ENCODE measurements at regions not wholly inside any gene's neighbourhood (a gene's known extent, or its start where the extent isn't known, plus 50 kb on each side); places are given as distances from the start of the nearest gene placed in this dataset.

DNA sequence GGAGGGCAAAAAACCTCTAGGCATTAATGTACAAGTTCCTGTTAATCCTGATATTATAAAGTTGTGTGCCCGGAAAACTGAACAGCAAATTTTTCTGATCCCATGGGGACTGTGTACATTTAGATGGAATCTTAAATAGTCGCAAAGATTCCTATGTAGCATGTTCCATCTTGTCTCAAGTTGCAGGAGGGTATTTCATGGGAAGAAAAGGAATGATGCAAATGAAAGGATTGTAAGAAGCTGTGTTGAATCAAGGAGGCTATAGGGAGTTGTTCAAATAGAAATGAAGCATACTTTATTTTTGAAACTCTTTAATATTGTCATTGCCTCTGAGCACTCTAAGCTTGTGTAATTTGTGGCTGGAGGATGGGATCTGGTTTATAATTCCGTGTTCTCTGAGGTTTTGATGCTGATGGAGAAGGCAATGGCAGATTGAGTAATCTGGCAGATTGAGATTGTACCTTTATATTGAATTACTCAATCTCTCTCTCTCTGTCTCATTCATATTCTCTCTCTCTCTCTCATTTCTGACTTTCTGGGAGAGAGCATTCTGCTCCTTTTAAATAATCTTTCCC lies 288.5 kb downstream of the OSTF1 start:
- H4K20me1 ChIP-seq (ENCODE audit: insufficient read depth): no peaks in the 10 kb centered on the region
- DNase-seq (ENCODE audit: low read depth, low spot score) (no peak), ATAC-seq (no peak)
- no peak overlapping the region for H3K9ac ChIP-seq (ENCODE audit: low read length)
- H2AFZ ChIP-seq (ENCODE audit: low read depth, low read length, poor library complexity, severe bottlenecking): no peak overlapping the region
- ChIA-PET CTCF (no interaction called here), POLR2A (no interaction called here), RAD21 (ENCODE audit: low non-redundant PET in 1 of 2, low total read pairs in 2 of 2, uncharacterized antibody in 2 of 2, unreplicated experiment in 2 of 2) (no interaction called here)
- TF ChIP-seq ZFX (IDR thresholded peaks at IDR 0.05) (no peak), CEBPB (IDR thresholded peaks at IDR 0.05; ENCODE audit: low read depth) (no peak), EZH2 (IDR thresholded peaks at IDR 0.05) (no peak), ELF1 (IDR thresholded peaks at IDR 0.05; ENCODE audit: borderline replicate concordance, low read depth) (no peak), SP1 (IDR thresholded peaks at IDR 0.05; ENCODE audit: low read depth) (no peak), EGR1 (IDR thresholded peaks at IDR 0.05; ENCODE audit: low read depth) (no peak), YY1 (IDR thresholded peaks at IDR 0.05; ENCODE audit: extremely low read depth, insufficient replicate concordance, low read depth, low read length) (no peak), ZNF274 (IDR thresholded peaks at IDR 0.05; ENCODE audit: low read depth, low read length) (no peak), TCF7L2 (IDR thresholded peaks at IDR 0.05; ENCODE audit: borderline replicate concordance, extremely low read depth, insufficient read depth, insufficient read length) (no peak), POLR2AphosphoS5 (IDR thresholded peaks at IDR 0.05; ENCODE audit: low read depth, low read length) (no peak), EZH2phosphoT487 (IDR thresholded peaks at IDR 0.05; ENCODE audit: borderline replicate concordance) (no peak), CBX3 (IDR thresholded peaks at IDR 0.05; ENCODE audit: low read depth) (no peak), FOSL1 (IDR thresholded peaks at IDR 0.05; ENCODE audit: low read depth) (no peak), SIN3A (IDR thresholded peaks at IDR 0.05; ENCODE audit: low read depth) (no peak), POLR2A (IDR thresholded peaks at IDR 0.05; ENCODE audit: borderline replicate concordance, extremely low read depth, insufficient read depth, insufficient read length) (no peak)
- TF ChIP-seq, protein P1, sequence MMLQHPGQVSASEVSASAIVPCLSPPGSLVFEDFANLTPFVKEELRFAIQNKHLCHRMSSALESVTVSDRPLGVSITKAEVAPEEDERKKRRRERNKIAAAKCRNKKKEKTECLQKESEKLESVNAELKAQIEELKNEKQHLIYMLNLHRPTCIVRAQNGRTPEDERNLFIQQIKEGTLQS (IDR thresholded peaks at IDR 0.05): no peak
- TF ChIP-seq, protein P2, sequence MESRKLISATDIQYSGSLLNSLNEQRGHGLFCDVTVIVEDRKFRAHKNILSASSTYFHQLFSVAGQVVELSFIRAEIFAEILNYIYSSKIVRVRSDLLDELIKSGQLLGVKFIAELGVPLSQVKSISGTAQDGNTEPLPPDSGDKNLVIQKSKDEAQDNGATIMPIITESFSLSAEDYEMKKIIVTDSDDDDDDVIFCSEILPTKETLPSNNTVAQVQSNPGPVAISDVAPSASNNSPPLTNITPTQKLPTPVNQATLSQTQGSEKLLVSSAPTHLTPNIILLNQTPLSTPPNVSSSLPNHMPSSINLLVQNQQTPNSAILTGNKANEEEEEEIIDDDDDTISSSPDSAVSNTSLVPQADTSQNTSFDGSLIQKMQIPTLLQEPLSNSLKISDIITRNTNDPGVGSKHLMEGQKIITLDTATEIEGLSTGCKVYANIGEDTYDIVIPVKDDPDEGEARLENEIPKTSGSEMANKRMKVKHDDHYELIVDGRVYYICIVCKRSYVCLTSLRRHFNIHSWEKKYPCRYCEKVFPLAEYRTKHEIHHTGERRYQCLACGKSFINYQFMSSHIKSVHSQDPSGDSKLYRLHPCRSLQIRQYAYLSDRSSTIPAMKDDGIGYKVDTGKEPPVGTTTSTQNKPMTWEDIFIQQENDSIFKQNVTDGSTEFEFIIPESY (IDR thresholded peaks at IDR 0.05; ENCODE audit: extremely low read depth, insufficient replicate concordance, low read length): no peak
- TF ChIP-seq, protein P3, sequence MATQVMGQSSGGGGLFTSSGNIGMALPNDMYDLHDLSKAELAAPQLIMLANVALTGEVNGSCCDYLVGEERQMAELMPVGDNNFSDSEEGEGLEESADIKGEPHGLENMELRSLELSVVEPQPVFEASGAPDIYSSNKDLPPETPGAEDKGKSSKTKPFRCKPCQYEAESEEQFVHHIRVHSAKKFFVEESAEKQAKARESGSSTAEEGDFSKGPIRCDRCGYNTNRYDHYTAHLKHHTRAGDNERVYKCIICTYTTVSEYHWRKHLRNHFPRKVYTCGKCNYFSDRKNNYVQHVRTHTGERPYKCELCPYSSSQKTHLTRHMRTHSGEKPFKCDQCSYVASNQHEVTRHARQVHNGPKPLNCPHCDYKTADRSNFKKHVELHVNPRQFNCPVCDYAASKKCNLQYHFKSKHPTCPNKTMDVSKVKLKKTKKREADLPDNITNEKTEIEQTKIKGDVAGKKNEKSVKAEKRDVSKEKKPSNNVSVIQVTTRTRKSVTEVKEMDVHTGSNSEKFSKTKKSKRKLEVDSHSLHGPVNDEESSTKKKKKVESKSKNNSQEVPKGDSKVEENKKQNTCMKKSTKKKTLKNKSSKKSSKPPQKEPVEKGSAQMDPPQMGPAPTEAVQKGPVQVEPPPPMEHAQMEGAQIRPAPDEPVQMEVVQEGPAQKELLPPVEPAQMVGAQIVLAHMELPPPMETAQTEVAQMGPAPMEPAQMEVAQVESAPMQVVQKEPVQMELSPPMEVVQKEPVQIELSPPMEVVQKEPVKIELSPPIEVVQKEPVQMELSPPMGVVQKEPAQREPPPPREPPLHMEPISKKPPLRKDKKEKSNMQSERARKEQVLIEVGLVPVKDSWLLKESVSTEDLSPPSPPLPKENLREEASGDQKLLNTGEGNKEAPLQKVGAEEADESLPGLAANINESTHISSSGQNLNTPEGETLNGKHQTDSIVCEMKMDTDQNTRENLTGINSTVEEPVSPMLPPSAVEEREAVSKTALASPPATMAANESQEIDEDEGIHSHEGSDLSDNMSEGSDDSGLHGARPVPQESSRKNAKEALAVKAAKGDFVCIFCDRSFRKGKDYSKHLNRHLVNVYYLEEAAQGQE (IDR thresholded peaks at IDR 0.05; ENCODE audit: low read depth): no peak
- H3K79me2 ChIP-seq (ENCODE audit: insufficient read depth, low read length): no peaks in the 10 kb centered on the region
- no peaks in the 10 kb centered on the region for H3K36me3 ChIP-seq (ENCODE audit: control insufficient read depth in 1 of 2, insufficient read depth in 2 of 2, low read length in 2 of 2)
- H3K4me3 ChIP-seq (replicated peaks in 1 of 2; ENCODE audit: low read depth in 1 of 2, low read length in 2 of 2): no peak overlapping the region
- H3K27me3 ChIP-seq (ENCODE audit: insufficient read depth, low read length): no peaks in the 10 kb centered on the region
- no peaks in the 10 kb centered on the region for H3K4me1 ChIP-seq (ENCODE audit: control insufficient read depth in 1 of 2, insufficient read depth in 2 of 2, low read length in 2 of 2)
- H3K27ac ChIP-seq (ENCODE audit: low read depth, low read length): no peak overlapping the region
- H3K4me2 ChIP-seq (ENCODE audit: low read length): no peak overlapping the region
- H3K9me2 ChIP-seq (ENCODE audit: insufficient read depth): no peaks in the 10 kb centered on the region
- intact Hi-C loops (cut with micrococcal nuclease): no loop called here
- no peaks in the 10 kb centered on the region for H3K9me3 ChIP-seq (ENCODE audit: control insufficient read depth in 1 of 2, insufficient read depth in 1 of 2, low read depth in 1 of 2, low read length in 2 of 2)
- BruUV-seq (replicated peaks): no TSS peak
